DOHH2 (cell line): ENCODE measurements at regions not wholly inside any gene's neighbourhood (a gene's known extent, or its start where the extent isn't known, plus 50 kb on each side); places are given as distances from the start of the nearest gene placed in this dataset.

Experiments used
- H3F3A ChIP-seq: fragments of 200-600 bp; sonication (generic), shearing (Covaris generic); 2 replicates; pipeline ENCODE4 v1.6.0; 2016; ENCODE audit warnings: antibody characterized with exemption, mild to moderate bottlenecking; ENCODE audit not compliant: control insufficient read depth, insufficient read depth
- H3K27ac ChIP-seq: fragments of 200-600 bp; sonication (generic); 2 replicates; pipeline ENCODE4 v1.5.1; 2014; ENCODE audit warnings: low read depth, mild to moderate bottlenecking, low read length, moderate library complexity
- H3K27me3 ChIP-seq: fragments of 200-600 bp; sonication (generic); 2 replicates; pipeline ENCODE4 v1.6.1; 2014; ENCODE audit warnings: mild to moderate bottlenecking, low read length, mixed read lengths; ENCODE audit not compliant: control insufficient read depth
- H3K36me3 ChIP-seq: fragments of 200-600 bp; sonication (generic); 2 replicates; pipeline ENCODE4 v1.6.1; 2014; ENCODE audit warnings: mild to moderate bottlenecking, low read length, moderate library complexity, mixed read lengths; ENCODE audit not compliant: control insufficient read depth
- H3K4me1 ChIP-seq: fragments of 200-600 bp; sonication (generic); 2 replicates; pipeline ENCODE4 v1.6.1; 2014; ENCODE audit warnings: mild to moderate bottlenecking, low read length, mixed read lengths; ENCODE audit not compliant: control insufficient read depth
- H3K4me2 ChIP-seq: fragments of 200-600 bp; sonication (generic); 2 replicates; pipeline ENCODE4 v1.6.0; 2014; ENCODE audit warnings: mild to moderate bottlenecking, low read length, moderate library complexity
- H3K4me3 ChIP-seq: fragments of 200-600 bp; sonication (generic); 2 replicates; pipeline ENCODE4 v1.5.1; 2014; ENCODE audit warnings: mild to moderate bottlenecking, low read length, mixed read lengths
- H3K79me2 ChIP-seq: fragments of 200-600 bp; sonication (generic); 2 replicates; pipeline ENCODE4 v1.6.1; 2014; ENCODE audit warnings: mild to moderate bottlenecking, low read length, mixed read lengths; ENCODE audit not compliant: control insufficient read depth
- H3K9me2 ChIP-seq: fragments of 200-600 bp; sonication (generic); replicated peaks from 2 replicates; pipeline ENCODE4 v1.6.1; 2014; ENCODE audit warnings: mild to moderate bottlenecking, low read length, mixed read lengths; ENCODE audit not compliant: control insufficient read depth
- H3K9me3 ChIP-seq: fragments of 200-600 bp; sonication (generic); 2 replicates; pipeline ENCODE4 v1.6.1; 2014; ENCODE audit warnings: antibody characterized with exemption, low read length, mixed read lengths; ENCODE audit not compliant: control insufficient read depth, insufficient read depth
- H4K20me1 ChIP-seq: fragments of 200-600 bp; sonication (generic); 2 replicates; pipeline ENCODE4 v1.6.0; 2014; ENCODE audit warnings: low read depth, mild to moderate bottlenecking, antibody characterized with exemption, low read length, moderate library complexity; ENCODE audit not compliant: control insufficient read depth, insufficient read depth
- EZH2phosphoT487 ChIP-seq: fragments of 200-600 bp; sonication (generic); IDR thresholded peaks from 2 replicates; pipeline ENCODE4 v1.6.1; 2017; ENCODE audit warnings: borderline replicate concordance, mild to moderate bottlenecking, antibody characterized with exemption, low read length, moderate library complexity, mixed read lengths
- TF ChIP-seq, protein P1 (sequence below): fragments of 200-600 bp; sonication (generic); IDR thresholded peaks from one replicate; pipeline ENCODE4 v1.5.1; 2014; ENCODE audit warnings: antibody characterized with exemption, mild to moderate bottlenecking, low read depth, low read length; ENCODE audit not compliant: poor library complexity, severe bottlenecking

GRCh38 chr22:27466778-27467438 is 334.6 kb downstream of the MN1 start:
- TF ChIP-seq EZH2phosphoT487, result no peak
- TF ChIP-seq, protein P1, sequence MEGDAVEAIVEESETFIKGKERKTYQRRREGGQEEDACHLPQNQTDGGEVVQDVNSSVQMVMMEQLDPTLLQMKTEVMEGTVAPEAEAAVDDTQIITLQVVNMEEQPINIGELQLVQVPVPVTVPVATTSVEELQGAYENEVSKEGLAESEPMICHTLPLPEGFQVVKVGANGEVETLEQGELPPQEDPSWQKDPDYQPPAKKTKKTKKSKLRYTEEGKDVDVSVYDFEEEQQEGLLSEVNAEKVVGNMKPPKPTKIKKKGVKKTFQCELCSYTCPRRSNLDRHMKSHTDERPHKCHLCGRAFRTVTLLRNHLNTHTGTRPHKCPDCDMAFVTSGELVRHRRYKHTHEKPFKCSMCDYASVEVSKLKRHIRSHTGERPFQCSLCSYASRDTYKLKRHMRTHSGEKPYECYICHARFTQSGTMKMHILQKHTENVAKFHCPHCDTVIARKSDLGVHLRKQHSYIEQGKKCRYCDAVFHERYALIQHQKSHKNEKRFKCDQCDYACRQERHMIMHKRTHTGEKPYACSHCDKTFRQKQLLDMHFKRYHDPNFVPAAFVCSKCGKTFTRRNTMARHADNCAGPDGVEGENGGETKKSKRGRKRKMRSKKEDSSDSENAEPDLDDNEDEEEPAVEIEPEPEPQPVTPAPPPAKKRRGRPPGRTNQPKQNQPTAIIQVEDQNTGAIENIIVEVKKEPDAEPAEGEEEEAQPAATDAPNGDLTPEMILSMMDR, result no peak
- Histone ChIP-seq H3K4me2 (no peak overlapping the region), H3K79me2 (no peaks in the 10 kb centered on the region), H3K27ac (no peak overlapping the region), H3K36me3 (no peaks in the 10 kb centered on the region), H3K4me3 (no peak overlapping the region), H4K20me1 (no peaks in the 10 kb centered on the region), H3K27me3 (no peaks in the 10 kb centered on the region), H3F3A (no peaks in the 10 kb centered on the region), H3K4me1 (no peaks in the 10 kb centered on the region), H3K9me2 (no peaks in the 10 kb centered on the region), H3K9me3 (no peaks in the 10 kb centered on the region)

DNA sequence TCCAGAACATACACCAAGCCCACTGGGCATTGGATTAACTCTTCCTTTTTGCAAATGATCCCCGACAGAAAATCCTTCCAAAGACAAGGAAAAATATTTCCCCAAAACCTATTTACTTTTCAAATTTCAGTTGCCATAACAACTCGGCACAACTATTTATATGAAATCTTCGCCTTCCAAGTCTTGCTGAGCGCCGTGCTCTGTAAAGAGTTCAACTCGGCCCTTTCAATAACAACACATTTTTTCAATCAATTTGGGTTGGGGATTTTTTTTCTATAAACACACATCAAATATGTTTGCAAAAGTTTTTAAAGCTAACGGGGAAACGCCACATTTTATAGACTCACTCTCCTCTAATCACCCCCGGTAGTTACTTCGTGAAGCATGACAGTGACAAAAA is 333.8 kb downstream of the MN1 start:
- H3K9me2 ChIP-seq, result no peaks in the 10 kb centered on the region
- H4K20me1 ChIP-seq, result no peaks in the 10 kb centered on the region
- TF ChIP-seq, protein P1, result no peak
- no peak for TF ChIP-seq EZH2phosphoT487
- no peaks in the 10 kb centered on the region for H3K79me2 ChIP-seq
- no peak overlapping the region for H3K4me3 ChIP-seq
- no peak overlapping the region for H3K27ac ChIP-seq
- H3K36me3 ChIP-seq, result no peaks in the 10 kb centered on the region
- no peaks in the 10 kb centered on the region for H3K9me3 ChIP-seq
- H3K27me3 ChIP-seq, result no peaks in the 10 kb centered on the region
- no peak overlapping the region for H3K4me2 ChIP-seq
- no peaks in the 10 kb centered on the region for H3K4me1 ChIP-seq
- no peaks in the 10 kb centered on the region for H3F3A ChIP-seq

DNA sequence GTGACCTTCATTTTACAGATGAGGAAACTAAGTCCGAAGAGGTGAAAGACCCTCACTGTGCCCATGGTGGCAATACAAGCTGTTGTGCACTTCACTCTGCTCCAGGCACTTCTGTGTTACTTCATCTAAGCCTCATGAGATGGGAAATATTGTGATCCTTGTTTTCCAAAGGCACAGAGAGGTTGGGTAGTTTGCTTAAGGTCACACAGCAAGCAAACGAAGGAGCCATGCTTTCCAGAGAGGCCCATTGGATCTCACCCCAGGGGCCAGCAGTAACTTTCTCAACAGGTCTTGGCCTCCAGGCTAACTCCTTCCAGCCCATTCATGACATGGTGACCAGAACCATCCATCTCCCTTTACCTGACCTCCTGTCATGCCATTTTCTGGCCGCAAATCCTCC is 332.8 kb downstream of the MN1 start:
- H4K20me1 ChIP-seq, result no peaks in the 10 kb centered on the region
- no peaks in the 10 kb centered on the region for H3K36me3 ChIP-seq
- no peak overlapping the region for H3K4me3 ChIP-seq
- TF ChIP-seq EZH2phosphoT487, result no peak
- TF ChIP-seq, protein P1, result no peak
- H3K79me2 ChIP-seq, result no peaks in the 10 kb centered on the region
- no peak overlapping the region for H3K4me2 ChIP-seq
- H3F3A ChIP-seq, result no peaks in the 10 kb centered on the region
- no peaks in the 10 kb centered on the region for H3K27me3 ChIP-seq
- no peaks in the 10 kb centered on the region for H3K9me3 ChIP-seq
- no peak overlapping the region for H3K27ac ChIP-seq
- H3K4me1 ChIP-seq, result no peaks in the 10 kb centered on the region
- H3K9me2 ChIP-seq, result no peaks in the 10 kb centered on the region
